NCI-H2107 (cell line): ENCODE measurements at regions not wholly inside any gene's neighbourhood (a gene's known extent, or its start where the extent isn't known, plus 50 kb on each side); places are given as distances from the start of the nearest gene placed in this dataset.
"Not testable (repeated sequence)": the region's sequence is repeated elsewhere in the genome, so short reads cannot be mapped to it uniquely, and the experiment has no call there.

Source experiments
- DNase-seq: peaks from one replicate; lab custom pipeline; 2025; lab: John Stamatoyannopoulos, UW

DNA sequence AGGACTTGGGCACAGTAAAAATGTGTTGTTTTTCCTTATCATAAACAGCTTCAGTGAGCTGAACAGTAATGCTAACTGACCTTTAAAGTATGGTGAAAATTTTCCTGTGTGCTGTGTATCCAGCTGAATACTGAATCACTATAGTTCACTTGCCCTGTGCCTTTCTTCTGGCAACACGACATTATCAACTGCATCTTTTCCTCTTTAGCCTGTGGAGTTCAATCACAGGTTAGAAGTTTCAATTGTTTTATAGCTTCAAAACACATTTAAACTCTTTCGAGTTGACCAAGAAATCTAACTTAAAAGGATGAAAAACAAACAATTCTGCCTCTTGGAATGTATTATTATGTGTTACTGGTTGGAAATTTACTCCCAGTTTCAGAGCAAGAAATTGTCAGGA, 1120.7 kb upstream of the ALCAM start:
- DNase-seq = no peak

DNA sequence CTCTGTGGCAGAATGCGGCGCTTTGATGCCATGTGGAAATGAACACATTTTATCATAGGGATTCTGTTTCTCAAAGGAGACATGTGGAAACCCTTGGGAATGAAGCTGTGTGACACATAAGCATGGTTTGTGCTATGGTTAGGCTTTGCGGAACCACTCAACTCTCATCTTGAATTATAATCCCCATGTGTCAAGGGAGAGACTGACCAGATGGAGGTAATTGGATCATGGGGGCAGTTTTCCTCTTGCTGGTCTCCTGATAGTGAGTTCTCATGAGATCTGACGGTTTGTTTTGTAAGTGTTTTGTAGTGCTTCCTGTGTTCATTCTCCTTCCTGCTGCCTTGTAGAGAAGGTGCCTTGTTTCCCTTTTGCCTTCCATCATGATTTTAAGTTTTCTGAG, 1109.2 kb upstream of the ALCAM start:
- DNase-seq = no peak

DNA sequence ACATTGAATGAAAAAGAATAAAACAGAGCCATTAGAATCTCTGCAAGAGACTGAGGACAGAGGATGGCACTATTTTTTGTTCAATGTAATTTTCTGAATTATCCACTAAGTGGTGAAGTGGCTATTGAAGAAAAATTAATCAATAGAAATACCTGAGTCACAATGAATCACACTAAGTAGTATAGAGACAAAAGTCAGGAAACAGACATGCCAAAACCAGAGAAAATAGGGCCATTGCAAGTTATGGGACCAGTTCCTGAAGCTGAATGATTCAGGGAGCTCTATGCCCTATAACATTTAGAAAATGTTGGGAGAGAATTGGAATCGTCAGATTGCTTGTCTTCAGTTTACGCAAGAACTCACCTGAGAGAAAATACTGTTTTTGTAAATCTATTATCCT, 1103.2 kb upstream of the ALCAM start:
- no peak for DNase-seq

DNA sequence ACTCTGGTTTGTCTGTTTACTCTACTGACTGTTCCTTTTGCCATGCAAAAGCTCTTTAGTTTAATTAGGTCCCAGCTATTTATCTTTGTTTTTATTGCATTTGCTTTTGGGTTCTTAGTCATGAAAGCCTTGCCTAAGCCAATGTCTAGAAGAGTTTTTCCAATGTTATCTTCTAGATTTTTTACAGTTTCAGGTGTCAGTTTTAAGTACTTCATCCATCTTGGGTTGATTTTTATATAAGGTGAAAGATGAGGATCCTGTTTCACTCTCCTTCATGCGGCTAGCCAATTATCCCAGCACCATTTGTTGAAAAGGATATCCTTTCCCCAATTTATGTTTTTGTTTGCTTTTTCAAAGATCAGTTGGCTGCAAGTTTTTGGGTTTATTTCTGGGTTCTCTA, 1100.5 kb upstream of the ALCAM start:
- not testable (repeated sequence) for DNase-seq

DNA sequence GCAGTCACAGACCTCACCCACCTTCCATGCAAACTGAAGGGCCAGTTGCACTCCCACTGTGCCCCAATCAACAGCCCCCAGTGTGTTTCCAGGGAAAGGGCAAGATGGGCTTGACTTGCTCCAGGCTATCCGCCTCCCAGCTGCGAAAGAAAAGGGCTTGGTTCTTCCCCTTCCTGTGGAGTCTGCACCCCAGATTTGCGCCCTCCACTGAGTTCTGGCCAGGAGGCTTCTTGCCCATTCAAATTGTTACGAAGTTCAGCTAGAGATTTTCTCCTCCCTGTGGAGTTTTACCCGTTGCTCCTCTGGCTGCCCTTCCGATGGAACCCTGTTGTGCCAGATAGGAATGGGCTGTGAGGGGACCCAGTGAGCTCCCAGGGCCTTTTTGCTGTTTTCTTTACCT, 1096.9 kb upstream of the ALCAM start:
- DNase-seq = no peak

DNA sequence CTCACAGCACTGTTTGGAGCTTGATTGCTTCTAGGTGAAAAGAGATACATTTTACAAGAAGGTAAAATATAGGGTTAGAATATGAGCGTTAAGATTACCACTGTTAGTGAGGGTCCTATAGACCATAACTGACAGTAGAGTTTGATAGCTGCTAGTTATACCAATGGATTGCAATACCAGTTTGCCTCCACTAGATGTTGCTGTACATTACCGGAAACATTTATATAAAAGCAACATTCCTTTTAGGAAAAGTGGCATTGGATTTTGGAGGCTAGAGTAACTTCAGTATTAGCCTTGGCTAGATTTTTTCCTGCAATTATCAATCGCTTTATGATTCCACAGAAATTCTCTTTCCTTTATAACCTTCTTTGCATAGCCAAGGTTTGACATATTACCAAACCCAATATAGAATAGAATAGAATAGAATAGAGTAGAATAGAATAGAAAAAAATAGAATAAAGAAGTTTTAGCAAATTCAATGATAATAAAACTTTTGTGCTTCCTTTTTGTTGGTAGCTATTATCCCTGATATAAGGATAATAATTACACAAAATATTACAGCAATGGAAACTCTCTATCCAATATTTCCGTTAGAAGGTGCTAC, 1093.6 kb upstream of the ALCAM start:
- DNase-seq = no peak

DNA sequence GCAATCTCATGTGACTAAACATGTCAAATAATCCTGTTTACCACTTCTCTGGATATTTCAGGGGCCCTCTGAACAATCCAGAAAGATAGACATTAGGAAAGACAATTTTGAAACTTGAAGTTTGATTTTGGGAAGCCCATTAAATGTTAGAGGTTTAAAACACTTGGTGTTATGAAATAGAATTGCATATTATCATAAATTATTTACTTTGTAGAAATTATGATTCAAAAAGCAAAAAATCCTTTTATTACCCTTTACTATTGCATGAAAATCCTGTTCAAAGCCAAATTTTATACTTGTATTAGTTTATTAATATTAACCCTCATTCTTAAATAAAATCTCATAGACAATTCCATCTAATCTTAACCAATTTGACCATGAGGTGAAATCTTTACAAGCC, 1091.5 kb upstream of the ALCAM start:
- DNase-seq = no peak

DNA sequence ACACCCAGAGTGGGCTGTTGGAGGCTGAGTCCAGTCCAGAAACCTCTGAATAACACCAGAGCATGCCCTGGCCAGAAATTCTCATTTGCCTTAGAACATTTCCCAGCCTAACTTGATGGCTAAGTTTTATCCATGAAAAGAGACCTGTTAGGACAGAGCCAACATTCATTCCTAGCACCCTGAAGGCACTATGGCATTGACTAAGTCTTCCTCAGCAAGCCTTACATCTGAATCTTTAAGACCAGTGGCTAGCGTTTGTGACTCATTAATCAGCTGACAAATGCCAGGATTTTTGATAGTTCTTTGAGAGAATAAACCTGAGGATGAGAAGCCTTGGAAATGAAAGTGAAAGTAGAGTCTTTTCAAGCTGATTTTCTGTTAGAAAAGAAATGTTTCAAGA, 1087.1 kb upstream of the ALCAM start:
- no peak for DNase-seq

DNA sequence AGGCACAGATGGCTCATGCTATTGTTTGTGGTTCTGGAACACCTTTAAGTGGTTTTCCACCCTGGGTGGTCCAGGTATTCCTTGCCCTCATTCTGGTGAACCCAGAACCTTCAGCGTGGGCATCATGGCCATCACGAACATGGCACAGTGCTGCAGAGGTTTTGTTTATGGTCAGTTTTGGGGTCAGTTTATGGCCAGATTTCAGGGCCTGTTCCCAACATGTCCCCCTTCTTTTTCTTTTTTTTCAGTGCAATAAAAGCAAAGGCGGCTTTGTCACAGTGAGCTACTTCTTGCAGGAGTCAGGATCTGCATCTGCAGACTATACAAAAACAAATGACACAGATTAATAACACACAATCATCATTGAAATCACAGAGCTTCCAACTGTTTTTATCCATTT, 1085.0 kb upstream of the ALCAM start:
- DNase-seq = no peak

DNA sequence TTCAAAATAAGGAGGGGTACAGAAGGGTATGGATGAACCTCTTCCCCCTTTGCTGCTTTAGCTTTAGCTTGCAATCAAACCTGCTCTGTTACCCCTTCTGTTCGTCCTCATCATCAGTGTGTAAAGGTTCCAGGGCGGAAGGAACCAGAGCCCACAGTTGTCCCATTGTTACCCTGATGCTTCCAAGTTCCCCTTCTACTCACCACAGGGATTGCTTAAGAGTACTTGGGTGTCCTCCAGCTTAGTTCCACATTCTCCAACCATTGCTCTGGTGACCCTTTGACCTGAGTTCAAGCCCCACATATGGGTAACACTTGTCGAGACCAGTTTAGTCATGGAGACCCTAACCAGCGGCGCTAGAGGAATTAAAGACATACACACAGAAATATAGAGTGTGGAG, 1080.1 kb upstream of the ALCAM start:
- DNase-seq = no peak

DNA sequence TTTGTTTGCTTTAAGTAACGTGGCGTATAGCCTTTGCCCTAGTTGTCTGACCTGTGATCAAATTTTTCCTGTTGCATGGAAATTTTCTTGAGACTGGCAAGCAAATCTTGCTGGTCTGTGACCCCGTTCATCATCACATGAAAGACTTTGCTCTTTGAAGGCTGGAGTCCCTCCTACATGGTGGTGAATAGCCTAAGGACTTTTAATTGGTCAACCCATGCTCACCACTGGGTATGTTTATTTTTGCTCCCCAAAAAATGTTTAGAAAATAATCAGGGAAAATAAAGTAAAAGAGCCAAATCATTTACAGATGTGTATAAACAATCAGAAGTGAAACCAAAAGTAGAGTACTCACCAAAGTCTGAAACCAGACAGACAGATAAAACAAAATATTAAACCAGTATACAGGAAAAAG, 1075.3 kb upstream of the ALCAM start:
- no peak for DNase-seq

DNA sequence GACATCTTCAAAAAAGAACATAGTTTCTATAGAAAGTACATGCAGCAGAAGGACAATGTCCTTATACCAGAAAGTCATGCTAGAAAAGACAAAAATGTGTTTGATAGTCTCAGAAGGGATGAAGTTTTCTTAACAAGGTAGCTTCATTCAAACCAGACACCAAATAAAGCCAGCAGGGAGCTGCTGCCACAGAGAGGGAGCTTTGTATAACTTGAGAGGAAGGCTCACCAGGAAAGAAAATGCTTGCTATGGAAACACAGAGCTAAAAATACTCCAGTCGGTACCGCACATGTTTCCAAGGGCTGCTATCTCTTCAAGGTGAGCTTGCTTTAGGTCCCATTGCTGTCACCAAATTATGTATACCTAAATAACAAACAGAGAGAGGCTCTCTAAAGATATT, 1074.8 kb upstream of the ALCAM start:
- DNase-seq = no peak

DNA sequence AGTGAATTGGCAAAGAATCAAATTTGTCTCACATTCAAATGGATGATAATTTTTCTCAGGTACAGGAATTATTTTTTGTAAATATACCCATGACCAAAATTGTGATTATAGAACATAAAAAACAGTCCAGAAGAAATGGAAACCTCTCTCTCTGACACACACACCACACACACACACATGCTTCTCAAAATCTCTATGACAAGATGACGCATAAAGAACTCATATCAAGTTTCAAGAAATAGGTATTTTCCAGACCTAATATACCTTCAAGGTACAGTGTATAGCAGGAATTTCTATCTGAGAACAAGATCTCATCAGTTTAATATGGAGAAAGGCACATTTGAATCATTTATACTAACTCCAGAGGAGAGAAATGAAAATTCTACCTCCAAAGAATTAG, 1069.1 kb upstream of the ALCAM start:
- no peak for DNase-seq

DNA sequence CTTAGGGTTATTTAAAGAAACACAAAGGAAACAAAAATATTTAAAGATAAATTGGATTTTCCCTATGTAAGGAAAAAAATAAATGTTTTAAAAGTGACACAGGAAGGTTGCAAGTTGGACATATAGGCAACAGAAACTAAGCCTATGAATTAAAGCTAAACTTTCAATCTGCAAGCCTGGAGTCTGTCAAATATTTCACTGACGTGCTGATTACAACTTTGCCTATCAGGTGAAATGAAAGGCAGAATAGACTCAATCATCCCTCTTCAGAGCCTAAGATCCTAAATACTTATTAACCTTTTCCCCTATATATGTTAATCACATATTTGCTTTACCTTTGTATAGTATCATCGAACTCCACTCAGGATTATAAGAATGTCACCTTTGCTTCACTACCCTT, 1068.0 kb upstream of the ALCAM start:
- no peak for DNase-seq

DNA sequence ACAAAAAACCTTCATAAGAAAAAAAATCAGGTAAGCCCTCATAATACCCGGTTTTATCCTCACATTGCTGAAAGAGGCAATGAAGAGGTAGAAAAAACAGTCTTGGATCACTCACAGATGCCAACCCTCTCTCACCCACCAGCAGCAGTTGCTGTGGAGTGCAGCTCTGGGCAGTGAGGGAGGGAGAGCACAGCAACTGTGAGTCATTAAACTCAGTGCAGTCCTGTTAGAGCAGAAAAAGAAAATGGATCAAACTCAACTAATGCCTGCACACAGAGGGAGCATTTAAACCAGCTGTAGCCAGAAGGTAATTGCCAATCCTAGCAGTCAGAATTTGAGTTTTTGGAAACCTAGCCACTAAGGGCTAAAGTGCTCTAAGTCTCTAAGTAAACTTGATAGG, 1050.6 kb upstream of the ALCAM start:
- no peak for DNase-seq

DNA sequence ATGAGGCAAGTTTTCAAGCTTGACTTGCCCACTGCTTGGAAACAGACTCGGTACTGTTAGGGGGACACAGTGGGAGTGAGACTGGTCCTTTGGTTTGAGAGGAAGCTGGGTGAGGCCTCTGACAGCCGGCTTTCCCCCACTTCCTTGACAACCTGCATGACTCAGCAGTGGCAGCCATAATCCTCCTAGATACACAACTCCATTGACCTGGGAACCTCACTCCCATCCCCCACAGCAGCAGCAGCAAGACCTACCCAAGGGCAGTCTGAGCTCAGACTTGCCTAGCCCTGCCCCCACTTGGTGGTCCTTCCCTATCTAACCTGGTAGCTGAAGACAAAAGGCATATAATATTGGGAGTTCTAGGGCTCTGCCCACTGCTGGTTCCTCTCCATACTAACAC, 1043.5 kb upstream of the ALCAM start:
- no peak for DNase-seq

DNA sequence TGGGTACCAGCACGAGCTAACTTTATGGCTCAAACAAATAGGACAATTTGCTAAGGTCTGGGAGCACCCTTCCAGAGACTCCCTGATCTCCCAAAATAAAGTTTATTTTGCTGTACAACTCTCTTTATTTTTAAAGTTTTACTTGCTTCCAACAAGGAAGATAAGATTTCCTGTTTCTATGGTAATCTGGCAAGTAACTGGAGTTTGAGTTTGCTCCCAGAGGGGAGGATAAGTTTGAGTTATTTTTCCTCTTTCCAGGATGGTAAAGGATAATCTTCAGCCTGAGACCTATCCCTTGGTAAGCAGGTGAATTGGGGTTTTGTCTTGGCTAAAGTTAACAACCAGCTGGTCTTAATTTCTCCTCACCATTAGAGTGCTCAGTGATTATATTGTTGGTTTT, 1019.4 kb upstream of the ALCAM start:
- no peak for DNase-seq

DNA sequence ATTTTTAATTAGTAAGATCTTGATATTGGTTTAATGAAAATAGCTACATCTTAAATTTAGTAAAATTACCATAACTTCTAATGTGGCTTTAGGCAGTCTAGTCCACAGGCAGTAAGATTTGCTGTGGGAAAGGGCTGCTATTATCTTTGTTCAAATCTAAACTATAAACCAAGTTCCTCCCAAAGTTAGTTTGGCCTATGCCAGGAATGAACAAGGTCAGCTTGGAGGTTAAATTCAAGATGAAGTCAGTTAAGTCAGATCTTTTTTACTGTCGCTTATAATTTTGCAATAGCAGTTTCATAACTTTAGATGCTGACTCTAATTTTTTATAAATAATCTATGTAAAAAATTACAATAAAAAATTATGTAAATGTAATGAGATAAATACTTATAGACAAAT, 1016.9 kb upstream of the ALCAM start:
- no peak for DNase-seq

DNA sequence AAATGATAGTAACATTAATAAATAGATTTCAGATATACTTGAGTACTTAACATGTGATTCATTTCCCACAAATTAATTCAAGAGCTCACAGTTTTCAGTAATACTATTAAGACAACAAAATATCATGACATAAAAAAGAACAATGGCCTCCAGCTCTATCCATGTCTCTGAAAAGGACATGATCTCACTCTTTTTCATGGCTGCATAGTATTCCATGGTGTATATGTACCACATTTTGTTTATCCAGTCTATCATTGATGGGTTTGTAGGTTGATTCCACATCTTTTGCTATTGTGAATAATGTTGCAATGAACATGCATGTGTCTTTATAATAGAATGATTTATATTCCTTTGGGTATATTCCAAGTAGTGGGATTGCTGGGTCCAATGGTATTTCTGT, 1012.8 kb upstream of the ALCAM start:
- DNase-seq = no peak

DNA sequence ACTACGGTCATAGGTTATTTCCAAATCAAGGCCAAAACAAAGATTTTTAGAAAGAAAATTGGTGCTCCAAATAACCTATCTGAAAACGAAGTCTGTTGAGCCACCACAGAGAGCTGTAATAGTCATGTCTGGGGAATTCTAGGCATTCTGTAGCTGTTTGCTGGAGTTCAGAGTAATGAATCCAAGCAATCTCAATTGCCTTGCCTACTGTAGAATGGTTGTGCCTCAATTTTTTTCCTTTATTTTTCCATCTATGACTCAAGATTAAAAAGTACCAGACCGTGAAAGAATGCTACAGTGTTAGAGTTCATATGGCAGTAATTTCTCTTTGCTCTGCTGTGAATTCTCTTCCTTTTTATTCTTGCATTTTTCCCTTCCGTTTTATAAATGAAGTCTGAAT, 1007.2 kb upstream of the ALCAM start:
- no peak for DNase-seq

DNA sequence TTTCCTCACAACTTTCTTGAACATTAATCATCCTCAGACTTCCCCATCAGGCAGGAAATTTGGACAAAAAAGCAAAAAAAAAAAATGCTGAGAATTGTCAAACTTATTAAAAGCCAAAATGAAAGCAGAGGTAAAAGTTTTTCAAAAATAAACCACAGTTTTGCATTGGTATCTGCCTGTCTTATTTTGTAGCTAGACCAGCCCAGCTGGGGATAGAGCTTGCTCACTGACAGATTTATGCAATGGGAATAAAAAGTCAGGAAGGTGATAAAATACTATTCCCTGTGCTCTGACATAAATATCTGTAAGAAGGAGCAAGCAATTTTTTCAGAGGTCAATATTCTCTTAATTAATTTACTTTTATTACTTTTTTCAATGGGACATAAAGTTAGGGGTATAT, 1006.7 kb upstream of the ALCAM start:
- no peak for DNase-seq

DNA sequence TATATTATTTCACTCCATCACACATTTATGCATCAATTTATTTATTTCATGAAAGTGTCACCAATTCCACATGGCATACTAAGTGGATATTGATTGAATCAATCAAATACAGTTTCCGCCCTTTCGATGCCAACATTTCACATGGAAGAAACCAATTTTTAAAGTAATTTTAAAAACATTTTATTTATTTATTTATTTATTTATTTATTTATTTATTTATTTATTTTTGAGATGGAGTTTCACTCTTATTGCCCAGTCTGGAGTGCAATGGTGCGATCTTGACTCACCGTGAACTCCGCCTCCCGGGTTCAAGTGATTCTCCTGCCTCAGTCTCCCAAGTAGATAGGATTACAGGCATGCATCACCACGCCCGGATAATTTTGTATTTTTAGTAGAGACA, 1005.0 kb upstream of the ALCAM start:
- DNase-seq = not testable (repeated sequence)

DNA sequence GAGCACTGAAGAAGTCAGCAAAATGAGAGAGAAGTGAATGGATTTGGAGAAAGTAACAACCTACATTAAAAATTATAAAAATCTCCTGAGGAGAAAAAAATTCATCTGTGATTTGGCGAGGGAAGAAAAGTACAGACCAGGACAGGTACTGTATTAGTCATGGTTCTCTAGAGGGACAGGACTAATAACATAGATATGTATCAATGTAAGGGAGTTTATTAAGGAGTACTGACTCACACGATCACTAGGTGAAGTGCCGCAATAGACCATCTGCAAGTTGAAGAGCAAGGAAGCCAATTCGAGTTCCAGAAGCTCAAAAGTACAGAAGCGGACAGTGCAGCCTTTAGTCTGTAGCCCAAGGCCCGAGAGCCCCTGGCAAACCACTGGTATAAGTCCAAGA, 1004.4 kb upstream of the ALCAM start:
- no peak for DNase-seq

DNA sequence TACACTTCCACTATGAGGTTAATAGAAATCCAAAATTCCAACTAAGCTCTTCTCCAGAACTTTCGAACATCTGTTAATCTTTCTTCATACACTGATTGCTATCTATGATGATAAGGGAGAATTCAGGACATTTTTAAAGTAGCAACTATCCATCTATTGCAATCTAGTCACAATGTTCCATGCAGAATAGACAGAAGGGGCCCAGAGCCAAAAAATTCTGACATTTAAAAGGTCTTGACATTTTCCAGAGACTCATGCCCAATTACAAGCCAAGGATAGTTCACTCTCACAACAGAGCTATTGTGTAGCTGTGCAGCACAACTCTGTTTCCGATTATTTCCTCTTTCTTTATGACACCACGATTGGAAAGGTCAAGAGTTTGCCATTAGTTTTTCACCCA, 999.7 kb upstream of the ALCAM start:
- DNase-seq = no peak

DNA sequence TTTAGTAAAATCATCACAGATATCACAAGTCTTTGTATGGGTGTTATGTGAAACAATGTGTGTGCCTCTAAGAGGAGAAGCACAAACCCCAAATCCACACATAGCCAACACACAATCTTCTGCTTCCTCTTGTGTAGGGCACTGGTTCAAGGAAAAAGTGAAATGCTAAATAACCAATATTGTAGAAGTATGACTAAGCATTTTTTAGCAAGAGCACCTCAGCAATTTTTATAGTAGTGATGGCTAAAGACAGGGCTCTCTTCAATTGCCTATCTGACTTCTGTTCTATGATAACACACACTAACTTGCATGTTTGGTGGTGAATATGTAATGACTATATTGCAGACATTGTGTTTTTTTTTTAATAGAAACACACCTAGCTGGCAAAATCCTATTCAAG, 997.9 kb upstream of the ALCAM start:
- no peak for DNase-seq
